Caco-2 (cell line): ENCODE measurements at regions not wholly inside any gene's neighbourhood (a gene's known extent, or its start where the extent isn't known, plus 50 kb on each side); places are given as distances from the start of the nearest gene placed in this dataset.

Experiments used
- BruUV-seq: library from RNA; stranded (reverse); fragments of 400-500 nt; replicated peaks from 2 replicates; lab custom pipeline; 2021; lab: Mats Ljungman, UMichigan
- CTCF ChIA-PET: fragments of 300-600 bp; sonication (Branson Sonifier 250); formaldehyde crosslinking; loops from one replicate; lab custom pipeline; 2022; ENCODE audit warnings: antibody characterized with exemption; lab: Charles Lee
- POLR2A ChIA-PET: fragments of 300-600 bp; sonication (Branson Sonifier 250); formaldehyde crosslinking; loops from one replicate; lab custom pipeline; 2022; ENCODE audit warnings: antibody characterized with exemption; lab: Charles Lee
- DNase-seq, 2 experiments: peaks; one replicate each; pipeline versions ENCODE4 v3.0.0 to v3.0.0-alpha.2; 2020 to 2022
- H3K27me3 ChIP-seq: replicated peaks from 2 replicates; pipeline ENCODE4 v1.6.0; 2011; ENCODE audit warnings: low read length; ENCODE audit not compliant: control insufficient read depth, insufficient read depth
- H3K36me3 ChIP-seq: 2 replicates; pipeline ENCODE4 v1.5.1; 2011; ENCODE audit warnings: low read length; ENCODE audit not compliant: control insufficient read depth, insufficient read depth
- H3K4me1 ChIP-seq: fragments of 250-450 bp; sonication (Bioruptor Pico); 2 replicates; pipeline ENCODE4 v1.5.1; 2020; ENCODE audit warnings: mild to moderate bottlenecking
- H3K4me3 ChIP-seq: 2 replicates; pipeline ENCODE4 v1.5.1; 2011; ENCODE audit warnings: low read depth, mild to moderate bottlenecking, control low read depth, low read length
- H3K9me3 ChIP-seq: fragments of 250-450 bp; sonication (Bioruptor Pico); 2 replicates; pipeline ENCODE4 v1.5.1; 2020; ENCODE audit warnings: mild to moderate bottlenecking, moderate library complexity
- H3K27ac Mint-ChIP-seq: one replicate; pipeline ENCODE4 v1.8.0; 2022; ENCODE audit warnings: mixed read lengths; ENCODE audit not compliant: unreplicated experiment
- H3K27me3 Mint-ChIP-seq: one replicate; pipeline ENCODE4 v1.8.0; 2022; ENCODE audit warnings: mixed read lengths; ENCODE audit not compliant: insufficient read depth, unreplicated experiment
- H3K36me3 Mint-ChIP-seq: one replicate; pipeline ENCODE4 v1.8.0; 2022; ENCODE audit warnings: mild to moderate bottlenecking, mixed read lengths; ENCODE audit not compliant: insufficient read depth, unreplicated experiment
- H3K4me1 Mint-ChIP-seq: one replicate; pipeline ENCODE4 v1.8.0; 2022; ENCODE audit warnings: low read depth, mixed read lengths; ENCODE audit not compliant: unreplicated experiment
- H3K4me3 Mint-ChIP-seq: one replicate; pipeline ENCODE4 v1.8.0; 2022; ENCODE audit warnings: mild to moderate bottlenecking, moderate library complexity, mixed read lengths; ENCODE audit not compliant: unreplicated experiment
- H3K9me3 Mint-ChIP-seq: one replicate; pipeline ENCODE4 v1.8.0; 2022; ENCODE audit warnings: mixed read lengths; ENCODE audit not compliant: unreplicated experiment
- CTCF ChIP-seq, 2 experiments: fragments of 200-600 bp in 1 of 2; IDR thresholded peaks; 1 replicate in 1 of 2; 2 replicates in 1 of 2; pipeline versions ENCODE4 v1.5.1 to v1.8.0; 2011 to 2022; ENCODE audit warnings: antibody characterized with exemption in 1 of 2, control low read depth in 1 of 2, inconsistent platforms in 1 of 2, low read depth in 1 of 2, low read length in 1 of 2, mild to moderate bottlenecking in 1 of 2, moderate library complexity in 1 of 2; ENCODE audit not compliant: insufficient read depth in 1 of 2, severe bottlenecking in 1 of 2, unreplicated experiment in 1 of 2
- intact Hi-C: fragments of 100-400 bp; cut with micrococcal nuclease; formaldehyde crosslinking; loops from one replicate; pipeline ENCODE4 v1.10.0; 2022; ENCODE audit not compliant: unreplicated experiment

- Histone ChIP-seq H3K36me3 (no peaks in the 10 kb centered on the region), H3K4me3 (no peak overlapping the region), H3K9me3 (0 out of 2 replicates have a peak, but pooled peaks cover 4% of the 10 kb centered on the region), H3K4me1 (no peaks in the 10 kb centered on the region), H3K27me3 (no peaks in the 10 kb centered on the region)
- H3K27ac Mint-ChIP-seq = no peak overlapping the region
- no peaks in the 10 kb centered on the region for H3K4me1 Mint-ChIP-seq
- H3K9me3 Mint-ChIP-seq = no peaks in the 10 kb centered on the region
- no peak overlapping the region for H3K4me3 Mint-ChIP-seq
- CTCF ChIA-PET = no interaction called here
- no peaks in the 10 kb centered on the region for H3K36me3 Mint-ChIP-seq
- H3K27me3 Mint-ChIP-seq = no peaks in the 10 kb centered on the region
- TF ChIP-seq CTCF (IDR thresholded peaks at IDR 0.05; ENCODE audit: insufficient read depth in 1 of 2, low read depth in 1 of 2, low read length in 1 of 2, severe bottlenecking in 1 of 2, unreplicated experiment in 1 of 2) = no peak
- intact Hi-C loops = no loop called here
- BruUV-seq = no TSS peak
- no peak for DNase-seq
- POLR2A ChIA-PET = no interaction called here
Measured at GRCh38 chr13:83547043-83547442, 335.2 kb downstream of the SLITRK1 start.

GRCh38 chr13:83546476-83546875 is 335.8 kb downstream of the SLITRK1 start:
- no peak overlapping the region for H3K4me3 ChIP-seq
- H3K4me1 ChIP-seq = no peaks in the 10 kb centered on the region
- intact Hi-C loops = no loop called here
- POLR2A ChIA-PET = no interaction called here
- H3K9me3 ChIP-seq = 0 out of 2 replicates have a peak, but pooled peaks cover 4% of the 10 kb centered on the region
- no peaks in the 10 kb centered on the region for H3K36me3 Mint-ChIP-seq
- H3K27me3 Mint-ChIP-seq = no peaks in the 10 kb centered on the region
- H3K27ac Mint-ChIP-seq = no peak overlapping the region
- no peak overlapping the region for H3K4me3 Mint-ChIP-seq
- H3K9me3 Mint-ChIP-seq = no peaks in the 10 kb centered on the region
- H3K27me3 ChIP-seq = no peaks in the 10 kb centered on the region
- no peak for TF ChIP-seq CTCF (IDR thresholded peaks at IDR 0.05; ENCODE audit: insufficient read depth in 1 of 2, low read depth in 1 of 2, low read length in 1 of 2, severe bottlenecking in 1 of 2, unreplicated experiment in 1 of 2)
- H3K36me3 ChIP-seq = no peaks in the 10 kb centered on the region
- BruUV-seq = no TSS peak
- no peaks in the 10 kb centered on the region for H3K4me1 Mint-ChIP-seq
- CTCF ChIA-PET = interaction anchor here (0.6 kb wide), 1 partner anchor 159 kb away, joined by 3 read pairs; no protein-coding TSS in a partner anchor
- DNase-seq = no peak

DNA sequence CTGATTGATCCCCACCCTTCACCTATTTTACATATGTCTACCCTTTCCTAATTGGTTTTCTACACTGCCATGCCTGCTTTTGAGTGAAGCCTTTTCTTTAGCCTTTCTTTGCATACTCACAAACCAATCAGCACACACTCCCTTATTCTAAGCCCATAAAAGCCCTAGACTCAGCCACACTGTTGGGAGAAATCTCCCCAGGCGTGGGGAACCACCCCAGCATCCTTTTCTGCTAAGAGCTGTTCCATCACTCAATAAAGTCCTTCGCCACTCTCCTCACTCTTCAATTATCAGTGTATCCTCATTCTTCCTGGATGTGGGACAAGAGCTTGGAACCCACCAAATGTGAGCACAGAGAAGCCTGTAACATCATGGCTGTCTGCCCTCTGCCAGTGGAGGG is 343.6 kb downstream of the SLITRK1 start:
- TF ChIP-seq CTCF (IDR thresholded peaks at IDR 0.05; ENCODE audit: insufficient read depth in 1 of 2, low read depth in 1 of 2, low read length in 1 of 2, severe bottlenecking in 1 of 2, unreplicated experiment in 1 of 2) = no peak
- Mint-ChIP-seq H3K27me3 (no peaks in the 10 kb centered on the region), H3K36me3 (no peaks in the 10 kb centered on the region), H3K4me3 (no peak overlapping the region), H3K4me1 (no peaks in the 10 kb centered on the region), H3K9me3 (peaks cover 18% of the 10 kb centered on the region), H3K27ac (no peak overlapping the region)
- Histone ChIP-seq H3K9me3 (peaks cover 6% of the 10 kb centered on the region), H3K4me1 (no peaks in the 10 kb centered on the region), H3K4me3 (no peak overlapping the region), H3K36me3 (no peaks in the 10 kb centered on the region), H3K27me3 (no peaks in the 10 kb centered on the region)
- CTCF ChIA-PET = no interaction called here
- no peak for DNase-seq
- intact Hi-C loops = no loop called here
- no TSS peak for BruUV-seq
- POLR2A ChIA-PET = no interaction called here
